Neural progenitor cell (in vitro differentiated cells): ENCODE measurements at regions not wholly inside any gene's neighbourhood (a gene's known extent, or its start where the extent isn't known, plus 50 kb on each side); places are given as distances from the start of the nearest gene placed in this dataset.

Experiments used
- EZH2 ChIP-seq: fragments of 200-600 bp; sonication (generic); IDR thresholded peaks from 2 replicates; pipeline ENCODE4 v1.6.1; 2017; ENCODE audit warnings: antibody characterized with exemption, mild to moderate bottlenecking, moderate library complexity
- EZH2phosphoT487 ChIP-seq: fragments of 200-600 bp; sonication (generic); IDR thresholded peaks from 2 replicates; pipeline ENCODE4 v1.6.1; 2017; ENCODE audit warnings: antibody characterized with exemption
- TF ChIP-seq, protein P1 (sequence below): fragments of 200-600 bp; sonication (generic); IDR thresholded peaks from 2 replicates; pipeline ENCODE4 v1.5.1; 2017; ENCODE audit warnings: antibody characterized with exemption, mild to moderate bottlenecking

GRCh38 chr1:218926631-218927030 is 247.0 kb upstream of the LYPLAL1 start:
- TF ChIP-seq, protein P1, sequence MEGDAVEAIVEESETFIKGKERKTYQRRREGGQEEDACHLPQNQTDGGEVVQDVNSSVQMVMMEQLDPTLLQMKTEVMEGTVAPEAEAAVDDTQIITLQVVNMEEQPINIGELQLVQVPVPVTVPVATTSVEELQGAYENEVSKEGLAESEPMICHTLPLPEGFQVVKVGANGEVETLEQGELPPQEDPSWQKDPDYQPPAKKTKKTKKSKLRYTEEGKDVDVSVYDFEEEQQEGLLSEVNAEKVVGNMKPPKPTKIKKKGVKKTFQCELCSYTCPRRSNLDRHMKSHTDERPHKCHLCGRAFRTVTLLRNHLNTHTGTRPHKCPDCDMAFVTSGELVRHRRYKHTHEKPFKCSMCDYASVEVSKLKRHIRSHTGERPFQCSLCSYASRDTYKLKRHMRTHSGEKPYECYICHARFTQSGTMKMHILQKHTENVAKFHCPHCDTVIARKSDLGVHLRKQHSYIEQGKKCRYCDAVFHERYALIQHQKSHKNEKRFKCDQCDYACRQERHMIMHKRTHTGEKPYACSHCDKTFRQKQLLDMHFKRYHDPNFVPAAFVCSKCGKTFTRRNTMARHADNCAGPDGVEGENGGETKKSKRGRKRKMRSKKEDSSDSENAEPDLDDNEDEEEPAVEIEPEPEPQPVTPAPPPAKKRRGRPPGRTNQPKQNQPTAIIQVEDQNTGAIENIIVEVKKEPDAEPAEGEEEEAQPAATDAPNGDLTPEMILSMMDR: no peak
- TF ChIP-seq EZH2 (no peak), EZH2phosphoT487 (no peak)
